ENCODE measurements at regions not wholly inside any gene's neighbourhood (a gene's known extent, or its start where the extent isn't known, plus 50 kb on each side); places are given as distances from the start of the nearest gene placed in this dataset.

DNA sequence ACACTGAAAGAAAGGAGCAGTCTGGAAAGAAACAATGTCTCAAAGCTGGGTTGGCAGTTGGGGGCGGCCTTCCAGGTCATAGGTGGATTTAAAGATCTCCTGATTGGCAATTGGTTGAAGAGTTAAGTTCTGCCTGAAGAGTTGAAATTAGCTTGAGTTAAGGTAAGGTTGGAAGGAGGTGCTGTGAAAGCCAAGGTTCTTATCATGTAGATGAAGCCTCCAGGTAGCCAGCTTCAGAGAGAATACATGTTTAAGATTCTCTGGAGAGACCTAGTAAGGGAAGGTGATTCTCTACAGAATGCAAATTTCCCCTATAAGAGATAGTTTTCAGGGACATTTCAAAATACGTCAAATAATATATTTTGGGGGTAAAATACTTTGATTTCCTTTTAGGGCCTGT is 387.1 kb downstream of the TMEM232 start:
- TF ChIP-seq, protein P1, sequence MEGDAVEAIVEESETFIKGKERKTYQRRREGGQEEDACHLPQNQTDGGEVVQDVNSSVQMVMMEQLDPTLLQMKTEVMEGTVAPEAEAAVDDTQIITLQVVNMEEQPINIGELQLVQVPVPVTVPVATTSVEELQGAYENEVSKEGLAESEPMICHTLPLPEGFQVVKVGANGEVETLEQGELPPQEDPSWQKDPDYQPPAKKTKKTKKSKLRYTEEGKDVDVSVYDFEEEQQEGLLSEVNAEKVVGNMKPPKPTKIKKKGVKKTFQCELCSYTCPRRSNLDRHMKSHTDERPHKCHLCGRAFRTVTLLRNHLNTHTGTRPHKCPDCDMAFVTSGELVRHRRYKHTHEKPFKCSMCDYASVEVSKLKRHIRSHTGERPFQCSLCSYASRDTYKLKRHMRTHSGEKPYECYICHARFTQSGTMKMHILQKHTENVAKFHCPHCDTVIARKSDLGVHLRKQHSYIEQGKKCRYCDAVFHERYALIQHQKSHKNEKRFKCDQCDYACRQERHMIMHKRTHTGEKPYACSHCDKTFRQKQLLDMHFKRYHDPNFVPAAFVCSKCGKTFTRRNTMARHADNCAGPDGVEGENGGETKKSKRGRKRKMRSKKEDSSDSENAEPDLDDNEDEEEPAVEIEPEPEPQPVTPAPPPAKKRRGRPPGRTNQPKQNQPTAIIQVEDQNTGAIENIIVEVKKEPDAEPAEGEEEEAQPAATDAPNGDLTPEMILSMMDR (IDR thresholded peaks at IDR 0.05), result no peak
- no peak for TF ChIP-seq ZFX (IDR thresholded peaks at IDR 0.05; ENCODE audit: borderline replicate concordance)

All from 22Rv1 (cell line).